Spleen (tissue), 7 donors: ENCODE measurements at regions not wholly inside any gene's neighbourhood (a gene's known extent, or its start where the extent isn't known, plus 50 kb on each side); places are given as distances from the start of the nearest gene placed in this dataset.

Source experiments
- CTCF ChIP-seq, 11 experiments: fragments of 200-600 bp in 7 of 11; fragments of 450-650 bp in 4 of 11; sonication (generic) in 4 of 11; IDR thresholded peaks in 8 of 11; conservative IDR thresholded peaks in 3 of 11; 1 replicate in 7 of 11; 2 replicates in 4 of 11; pipeline versions ENCODE4 v1.4.0 to v1.8.0; 2016 to 2021; ENCODE audit warnings: antibody characterized with exemption in 11 of 11, inconsistent platforms in 4 of 11, mild to moderate bottlenecking in 1 of 11
- POLR2AphosphoS5 ChIP-seq, 3 donors: sonication (generic); formaldehyde crosslinking; IDR thresholded peaks; one replicate each; pipeline ENCODE4 v1.5.1; 2017; ENCODE audit warnings: antibody characterized with exemption in 3 of 3
- donor health status: DM: no; HTN: no; CAD: no; lungs with moderate emphysema.
- donor health status: DM: no; HTN: no; CAD: no.
- donor health status: DM: no; HTN: no; CAD: no.

- TF ChIP-seq CTCF (IDR thresholded peaks at IDR 0.05 in 8 of 11, conservative IDR thresholded peaks at IDR 0.05 in 3 of 11) (no peak), POLR2AphosphoS5 (IDR thresholded peaks at IDR 0.05) (no peak)
These were observed 114.1 kb upstream of the CARD11 start for GRCh38 chr7:3157566-3158287.
